Tibial nerve (tissue), 4 donors: ENCODE measurements at regions not wholly inside any gene's neighbourhood (a gene's known extent, or its start where the extent isn't known, plus 50 kb on each side); places are given as distances from the start of the nearest gene placed in this dataset.

Experiments
- DNase-seq, 2 donors: peaks; one replicate each; pipeline ENCODE4 v3.0.0-alpha.2; 2019; ENCODE audit warnings: low spot score in 2 of 2
- H3K27ac ChIP-seq, 4 donors: fragments of 200-600 bp; sonication (generic) in 3 of 4; one replicate each; pipeline ENCODE4 v1.5.1; 2017 to 2019; ENCODE audit warnings: mild to moderate bottlenecking in 1 of 4
- H3K27me3 ChIP-seq, 2 donors: fragments of 200-600 bp; sonication (generic) in 1 of 2; one replicate each; pipeline versions ENCODE4 v1.5.1 to v1.6.0; 2017 to 2019
- H3K36me3 ChIP-seq, 3 donors: fragments of 200-600 bp; sonication (generic); one replicate each; pipeline ENCODE4 v1.5.1; 2018 to 2019
- H3K4me1 ChIP-seq, 4 donors: fragments of 200-600 bp; sonication (generic) in 3 of 4; one replicate each; pipeline ENCODE4 v1.5.1; 2017 to 2019
- H3K4me3 ChIP-seq, 4 donors: fragments of 200-600 bp; sonication (generic) in 3 of 4; one replicate each; pipeline ENCODE4 v1.5.1; 2017 to 2019; ENCODE audit warnings: mild to moderate bottlenecking in 1 of 4, moderate library complexity in 1 of 4
- H3K9me3 ChIP-seq, 4 donors: fragments of 200-600 bp; sonication (generic) in 3 of 4; one replicate each; pipeline ENCODE4 v1.5.1; 2017 to 2019
- EP300 ChIP-seq, 2 donors: sonication (generic); formaldehyde crosslinking; IDR thresholded peaks; one replicate each; pipeline ENCODE4 v1.6.1; 2017; ENCODE audit warnings: antibody characterized with exemption in 2 of 2, mild to moderate bottlenecking in 1 of 2
- POLR2A ChIP-seq, 2 donors: fragments of 450-650 bp; IDR thresholded peaks; one replicate each; pipeline ENCODE4 v1.6.1; 2017; ENCODE audit warnings: antibody characterized with exemption in 2 of 2, mild to moderate bottlenecking in 2 of 2, moderate library complexity in 2 of 2
- WGBS, 2 donors: methylation state at CpG; one replicate each; pipeline ENCODE4 v1.1.5; 2018; 5-methylcytosine and 5-hydroxymethylcytosine counted together
- TF ChIP-seq, protein P1 (sequence below), 5 experiments: fragments of 200-600 bp in 3 of 5; fragments of 450-650 bp in 2 of 5; sonication (generic) in 3 of 5; IDR thresholded peaks; one replicate each; pipeline ENCODE4 v1.5.1; 2016 to 2019; ENCODE audit warnings: antibody characterized with exemption in 5 of 5, mild to moderate bottlenecking in 3 of 5, moderate library complexity in 2 of 5

DNA sequence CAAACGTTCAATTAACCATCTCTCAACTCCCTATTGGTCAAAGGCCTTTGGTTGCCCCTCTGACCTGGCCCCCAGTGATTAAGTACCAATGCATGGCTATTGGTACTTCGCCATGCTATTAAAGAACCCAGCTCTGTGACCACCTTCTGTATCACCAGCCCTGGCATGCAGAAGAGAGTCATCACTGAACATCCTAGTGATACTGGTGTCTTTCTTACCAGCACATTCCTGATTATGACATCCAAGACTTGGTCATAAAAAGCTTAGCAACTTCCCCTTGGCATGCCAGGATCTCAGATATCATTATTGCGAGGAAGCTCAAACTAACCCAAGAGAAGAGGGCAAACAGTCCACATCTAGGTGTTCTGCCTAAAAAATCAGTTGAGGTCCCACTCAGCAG is 122.3 kb upstream of the OTUD4 start:
- Histone ChIP-seq H3K36me3 (no peaks in the 10 kb centered on the region), H3K27me3 (no peaks in the 10 kb centered on the region), H3K4me1 (peaks cover 0 to 16% (median 3%) of the 10 kb centered on the region in 4 donors), H3K4me3 (no peak overlapping the region), H3K27ac (no peak overlapping the region), H3K9me3 (no peaks in the 10 kb centered on the region)
- WGBS, 2 donors = 85 to 88% methylated on average over 3 of the region's 3 CpGs
- TF ChIP-seq, protein P1, sequence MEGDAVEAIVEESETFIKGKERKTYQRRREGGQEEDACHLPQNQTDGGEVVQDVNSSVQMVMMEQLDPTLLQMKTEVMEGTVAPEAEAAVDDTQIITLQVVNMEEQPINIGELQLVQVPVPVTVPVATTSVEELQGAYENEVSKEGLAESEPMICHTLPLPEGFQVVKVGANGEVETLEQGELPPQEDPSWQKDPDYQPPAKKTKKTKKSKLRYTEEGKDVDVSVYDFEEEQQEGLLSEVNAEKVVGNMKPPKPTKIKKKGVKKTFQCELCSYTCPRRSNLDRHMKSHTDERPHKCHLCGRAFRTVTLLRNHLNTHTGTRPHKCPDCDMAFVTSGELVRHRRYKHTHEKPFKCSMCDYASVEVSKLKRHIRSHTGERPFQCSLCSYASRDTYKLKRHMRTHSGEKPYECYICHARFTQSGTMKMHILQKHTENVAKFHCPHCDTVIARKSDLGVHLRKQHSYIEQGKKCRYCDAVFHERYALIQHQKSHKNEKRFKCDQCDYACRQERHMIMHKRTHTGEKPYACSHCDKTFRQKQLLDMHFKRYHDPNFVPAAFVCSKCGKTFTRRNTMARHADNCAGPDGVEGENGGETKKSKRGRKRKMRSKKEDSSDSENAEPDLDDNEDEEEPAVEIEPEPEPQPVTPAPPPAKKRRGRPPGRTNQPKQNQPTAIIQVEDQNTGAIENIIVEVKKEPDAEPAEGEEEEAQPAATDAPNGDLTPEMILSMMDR (IDR thresholded peaks at IDR 0.05) = no peak
- TF ChIP-seq POLR2A (IDR thresholded peaks at IDR 0.05) (no peak), EP300 (IDR thresholded peaks at IDR 0.05) (no peak)
- no peak for DNase-seq

DNA sequence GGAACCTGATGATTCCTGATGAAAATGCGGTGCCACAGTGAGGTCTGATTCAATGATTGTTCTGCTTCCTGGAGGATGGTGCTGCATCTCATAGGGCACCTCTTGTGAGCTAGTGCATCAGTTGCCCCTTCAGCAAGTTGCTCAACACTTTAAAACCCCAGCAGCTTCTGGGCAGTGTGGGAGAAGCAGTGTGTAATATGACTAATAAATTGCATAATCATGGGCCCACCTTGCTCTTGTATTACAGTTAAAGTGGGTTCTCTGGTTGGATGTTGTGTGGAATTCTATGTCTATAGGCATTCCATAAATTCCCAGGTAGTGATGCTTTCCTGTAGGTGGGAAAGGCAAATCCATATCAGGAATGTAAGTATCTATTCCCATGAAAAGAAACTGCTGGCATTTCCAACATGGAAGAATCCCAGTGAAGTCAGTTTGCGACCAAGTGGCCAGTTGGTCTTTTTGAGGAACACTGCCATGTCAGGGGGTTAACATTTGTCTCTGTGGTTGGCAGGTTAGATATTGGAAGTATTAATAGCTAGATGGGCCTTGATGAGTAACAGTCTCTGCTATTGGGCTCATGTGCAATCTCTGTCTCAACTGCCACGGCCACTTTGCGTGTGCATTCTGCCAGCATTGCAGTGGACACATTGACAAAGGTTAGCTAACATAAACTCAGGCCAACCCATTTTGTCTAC is 121.1 kb upstream of the OTUD4 start:
- 97 to 99% methylated on average over 4 of the region's 4 CpGs for WGBS, 2 donors
- Histone ChIP-seq H3K4me3 (no peak overlapping the region), H3K4me1 (peaks cover 0 to 16% (median 3%) of the 10 kb centered on the region in 4 donors), H3K36me3 (no peaks in the 10 kb centered on the region), H3K9me3 (no peaks in the 10 kb centered on the region), H3K27me3 (no peaks in the 10 kb centered on the region), H3K27ac (no peak overlapping the region)
- DNase-seq = no peak
- TF ChIP-seq EP300 (IDR thresholded peaks at IDR 0.05) = no peak
- TF ChIP-seq, protein P1 (IDR thresholded peaks at IDR 0.05) = no peak
- TF ChIP-seq POLR2A (IDR thresholded peaks at IDR 0.05) = no peak

DNA sequence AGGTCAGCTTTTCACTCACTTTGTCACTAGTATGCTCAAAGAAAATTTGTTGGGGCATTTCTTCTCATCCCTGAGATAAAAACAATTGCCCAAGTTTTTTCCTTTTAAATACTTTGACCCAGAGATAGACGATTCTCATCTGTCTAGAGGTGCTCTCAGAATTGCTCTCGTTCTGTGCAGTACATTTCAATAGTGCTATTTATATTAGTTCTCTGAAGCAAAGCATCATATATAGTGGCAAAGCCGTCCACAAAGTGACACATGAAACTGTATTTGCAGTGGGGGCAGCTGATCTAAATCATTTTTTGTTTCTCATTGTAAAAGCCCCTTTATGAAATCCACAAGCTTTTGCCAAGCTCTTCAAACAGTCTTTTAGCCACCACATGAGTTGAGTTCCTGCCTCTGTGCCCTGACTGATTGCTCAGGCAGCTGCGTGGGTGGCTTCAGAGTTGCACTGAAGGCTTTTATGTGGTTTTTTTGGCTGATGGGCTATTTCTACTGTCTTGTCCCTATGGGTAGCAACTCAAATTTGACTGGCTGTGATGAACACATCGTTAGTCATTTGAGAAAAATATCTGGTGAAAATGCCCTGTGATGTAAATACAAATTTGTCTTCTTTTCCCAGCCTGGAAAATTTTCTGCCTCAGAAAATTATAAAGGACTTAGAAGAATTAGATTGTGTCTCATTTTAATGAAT is 119.1 kb upstream of the OTUD4 start:
- H3K4me3 ChIP-seq = no peak overlapping the region
- peaks cover 0 to 16% (median 3%) of the 10 kb centered on the region in 4 donors for H3K4me1 ChIP-seq
- no peaks in the 10 kb centered on the region for H3K9me3 ChIP-seq
- WGBS, 2 donors = 15 to 22% methylated on average over 5 of the region's 5 CpGs
- DNase-seq = no peak
- no peaks in the 10 kb centered on the region for H3K27me3 ChIP-seq
- TF ChIP-seq EP300 (IDR thresholded peaks at IDR 0.05) (no peak), POLR2A (IDR thresholded peaks at IDR 0.05) (no peak)
- TF ChIP-seq, protein P1 (IDR thresholded peaks at IDR 0.05) = no peak
- H3K27ac ChIP-seq = no peak overlapping the region
- H3K36me3 ChIP-seq = no peaks in the 10 kb centered on the region

DNA sequence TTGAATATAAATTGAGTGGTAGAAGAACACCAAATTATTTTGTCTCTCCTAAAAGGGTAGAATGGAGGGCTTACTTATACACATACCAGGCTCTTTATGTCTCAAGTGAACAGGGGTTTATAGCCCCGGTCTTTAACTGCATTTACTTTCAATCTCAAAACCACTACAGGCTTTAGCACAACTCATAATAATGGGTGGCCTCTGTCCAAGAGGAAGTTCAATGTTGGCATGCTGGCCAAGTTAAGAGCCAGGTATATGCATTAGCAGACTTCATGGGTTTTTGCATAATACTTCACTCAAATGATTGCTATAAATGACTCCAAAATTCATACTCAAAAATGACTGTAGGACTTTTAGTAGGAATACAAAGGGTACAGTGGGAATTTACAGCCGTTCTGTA is 118.5 kb upstream of the OTUD4 start:
- H3K27me3 ChIP-seq = no peaks in the 10 kb centered on the region
- no peak overlapping the region for H3K4me3 ChIP-seq
- WGBS, 2 donors = 8 to 31% methylated on average over 2 of the region's 2 CpGs
- DNase-seq = no peak
- H3K9me3 ChIP-seq = no peaks in the 10 kb centered on the region
- TF ChIP-seq, protein P1 (IDR thresholded peaks at IDR 0.05) = no peak
- TF ChIP-seq POLR2A (IDR thresholded peaks at IDR 0.05) (no peak), EP300 (IDR thresholded peaks at IDR 0.05) (no peak)
- no peak overlapping the region for H3K27ac ChIP-seq
- H3K4me1 ChIP-seq = peaks cover 0 to 16% (median 3%) of the 10 kb centered on the region in 4 donors
- no peaks in the 10 kb centered on the region for H3K36me3 ChIP-seq

DNA sequence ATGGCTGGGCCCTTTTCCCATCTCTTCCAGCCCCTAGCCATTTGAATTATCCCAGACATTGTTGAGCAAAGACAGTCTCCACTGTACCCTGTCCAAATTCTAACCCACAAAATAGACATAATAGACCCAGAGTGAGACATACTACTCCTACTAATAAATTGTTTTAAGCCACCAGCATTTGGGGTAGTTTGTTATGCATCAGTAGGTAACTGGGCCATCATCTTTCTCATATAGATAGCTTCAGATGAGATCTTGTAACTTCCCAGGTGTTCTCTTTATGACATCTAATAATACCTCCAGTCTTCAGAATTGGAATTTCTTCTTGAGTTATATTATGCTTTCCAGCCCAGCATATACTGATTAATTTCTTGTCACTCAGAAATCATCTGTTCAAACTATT is 117.2 kb upstream of the OTUD4 start:
- Histone ChIP-seq H3K27me3 (no peaks in the 10 kb centered on the region), H3K27ac (no peak overlapping the region), H3K4me1 (peaks cover 0 to 16% (median 3%) of the 10 kb centered on the region in 4 donors), H3K9me3 (no peaks in the 10 kb centered on the region), H3K36me3 (no peaks in the 10 kb centered on the region), H3K4me3 (no peak overlapping the region)
- DNase-seq = no peak
- TF ChIP-seq, protein P1 (IDR thresholded peaks at IDR 0.05) = no peak
- TF ChIP-seq POLR2A (IDR thresholded peaks at IDR 0.05) (no peak), EP300 (IDR thresholded peaks at IDR 0.05) (no peak)
